ENCODE measurements at regions not wholly inside any gene's neighbourhood (a gene's known extent, or its start where the extent isn't known, plus 50 kb on each side); places are given as distances from the start of the nearest gene placed in this dataset.

GRCh38 chr1:234926559-234927311, 201.9 kb downstream of the TOMM20 start:
- TF ChIP-seq, protein P1, sequence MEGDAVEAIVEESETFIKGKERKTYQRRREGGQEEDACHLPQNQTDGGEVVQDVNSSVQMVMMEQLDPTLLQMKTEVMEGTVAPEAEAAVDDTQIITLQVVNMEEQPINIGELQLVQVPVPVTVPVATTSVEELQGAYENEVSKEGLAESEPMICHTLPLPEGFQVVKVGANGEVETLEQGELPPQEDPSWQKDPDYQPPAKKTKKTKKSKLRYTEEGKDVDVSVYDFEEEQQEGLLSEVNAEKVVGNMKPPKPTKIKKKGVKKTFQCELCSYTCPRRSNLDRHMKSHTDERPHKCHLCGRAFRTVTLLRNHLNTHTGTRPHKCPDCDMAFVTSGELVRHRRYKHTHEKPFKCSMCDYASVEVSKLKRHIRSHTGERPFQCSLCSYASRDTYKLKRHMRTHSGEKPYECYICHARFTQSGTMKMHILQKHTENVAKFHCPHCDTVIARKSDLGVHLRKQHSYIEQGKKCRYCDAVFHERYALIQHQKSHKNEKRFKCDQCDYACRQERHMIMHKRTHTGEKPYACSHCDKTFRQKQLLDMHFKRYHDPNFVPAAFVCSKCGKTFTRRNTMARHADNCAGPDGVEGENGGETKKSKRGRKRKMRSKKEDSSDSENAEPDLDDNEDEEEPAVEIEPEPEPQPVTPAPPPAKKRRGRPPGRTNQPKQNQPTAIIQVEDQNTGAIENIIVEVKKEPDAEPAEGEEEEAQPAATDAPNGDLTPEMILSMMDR (IDR thresholded peaks at IDR 0.05), result no peak
- TF ChIP-seq POLR2AphosphoS5 (IDR thresholded peaks at IDR 0.05), result no peak

All from breast epithelium (tissue), 3 donors.